Stimulated activated CD4-positive, alpha-beta T cell treated with anti-CD3 and anti-CD28 coated beads, Interleukin-15, amount 100 ng/mL, for 1 hour (primary cell): ENCODE measurements at regions not wholly inside any gene's neighbourhood (a gene's known extent, or its start where the extent isn't known, plus 50 kb on each side); places are given as distances from the start of the nearest gene placed in this dataset.
"Not testable (repeated sequence)": the region's sequence is repeated elsewhere in the genome, so short reads cannot be mapped to it uniquely, and the experiment has no call there.

Source experiments
- DNase-seq, 2 donors: peaks; one replicate each; pipeline ENCODE4 v3.0.0-alpha.2; 2020; ENCODE audit warnings: low read depth in 1 of 2, low spot score in 1 of 2

DNA sequence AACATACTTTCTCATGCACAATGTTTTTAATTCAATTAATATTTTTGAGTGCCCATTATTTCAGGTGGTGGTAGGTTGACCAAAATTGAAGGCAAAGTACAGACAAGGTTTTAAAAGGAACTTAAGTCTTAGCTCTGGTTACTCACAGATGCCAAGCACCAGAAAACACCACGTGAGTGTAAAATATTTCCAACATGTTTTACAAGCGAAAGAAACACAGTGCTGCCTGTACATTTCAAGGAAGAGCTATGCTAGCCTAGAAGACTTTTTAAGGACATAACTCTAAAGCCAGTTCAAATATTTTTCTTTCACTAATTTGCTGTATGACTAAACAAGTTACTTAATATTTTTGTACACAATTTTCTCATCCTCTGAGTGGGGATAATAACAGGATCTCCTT, 736.4 kb upstream of the GOT2 start:
- DNase-seq: no peak

DNA sequence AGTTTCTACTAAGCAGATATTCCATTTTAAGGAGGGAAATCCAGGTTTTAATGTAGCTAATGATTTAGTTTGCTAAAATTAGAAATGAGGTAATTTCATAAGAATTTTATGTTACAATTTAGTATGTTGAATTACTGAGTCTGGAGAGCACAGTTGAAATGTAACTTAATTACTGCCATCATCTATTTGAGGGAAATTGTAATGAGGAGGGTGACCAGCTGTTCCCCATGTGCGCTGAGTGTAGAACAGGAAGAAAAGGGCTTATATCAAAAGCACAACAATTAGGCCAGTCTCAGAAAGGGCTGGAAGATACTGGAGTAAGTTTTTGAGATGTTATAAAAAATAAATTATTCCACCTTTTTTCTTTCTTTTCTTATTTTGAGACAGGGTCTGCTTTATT, 735.1 kb upstream of the GOT2 start:
- no peak for DNase-seq

DNA sequence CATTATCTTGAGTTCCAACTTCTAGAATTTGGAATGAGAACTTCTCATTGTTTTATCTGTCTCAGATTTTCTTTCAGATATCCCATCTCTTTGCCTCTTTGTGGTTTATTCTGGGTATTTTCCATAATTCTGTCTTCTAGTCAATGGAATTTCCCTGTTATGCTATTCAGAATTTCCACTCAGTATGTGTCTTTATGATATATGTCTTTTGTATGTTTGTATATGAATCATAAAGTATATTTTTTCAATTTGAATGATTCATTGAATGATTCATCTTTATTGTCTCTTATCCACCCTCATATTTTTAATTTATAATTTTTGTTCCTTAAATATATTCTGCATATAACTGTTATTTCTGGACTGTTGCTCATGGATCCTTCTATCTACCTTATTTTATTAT, 729.7 kb upstream of the GOT2 start:
- DNase-seq: no peak

GRCh38 chr16:59459806-59460205, 725.7 kb upstream of the GOT2 start:
- DNase-seq: no peak

DNA sequence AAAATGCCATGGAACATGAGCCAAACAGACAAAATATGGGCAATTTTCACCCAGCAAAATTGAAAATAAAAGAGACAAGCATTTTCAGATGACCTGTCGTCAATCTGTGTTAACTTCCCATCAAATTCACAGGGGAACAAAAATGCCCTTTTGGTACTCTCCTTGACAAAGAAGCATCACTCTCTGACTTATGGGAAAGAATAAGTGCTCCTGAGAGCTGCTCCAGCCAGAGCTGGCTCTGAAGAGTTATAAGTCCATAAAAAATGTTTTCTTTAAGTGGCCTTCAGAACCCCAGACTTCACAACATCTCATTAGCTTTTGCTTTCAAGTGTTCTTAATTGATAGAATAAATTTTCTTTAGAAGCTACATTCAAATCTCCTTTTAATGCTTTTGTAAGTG, 721.4 kb upstream of the GOT2 start:
- DNase-seq: no peak

DNA sequence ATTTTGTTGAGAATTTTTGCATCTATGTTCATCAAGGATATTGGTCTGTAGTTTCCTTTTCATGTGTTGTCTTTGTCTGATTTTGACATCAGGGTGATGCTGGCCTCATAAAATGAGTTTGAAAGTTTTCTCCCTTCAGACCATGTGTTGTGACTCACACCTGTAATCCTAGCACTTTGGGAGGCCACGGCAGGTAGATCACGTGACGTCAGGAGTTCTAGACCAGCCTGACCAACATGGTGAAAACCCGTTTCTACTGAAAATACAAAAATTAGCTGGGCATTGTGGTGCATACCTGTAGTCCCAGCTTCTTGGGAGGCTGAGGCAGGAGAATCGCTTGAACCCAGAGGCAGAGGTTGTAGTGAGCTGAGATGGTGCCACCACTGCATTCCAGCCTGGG, 716.4 kb upstream of the GOT2 start:
- not testable (repeated sequence) for DNase-seq

- DNase-seq: no peak
Measured at GRCh38 chr16:59440502-59440901, 706.4 kb upstream of the GOT2 start.

- no peak for DNase-seq
Measured at GRCh38 chr16:59432896-59433295, 698.8 kb upstream of the GOT2 start.

GRCh38 chr16:59432276-59432675, 698.2 kb upstream of the GOT2 start:
- DNase-seq: no peak

GRCh38 chr16:59424714-59425273, 690.7 kb upstream of the GOT2 start:
- no peak for DNase-seq

GRCh38 chr16:59411961-59412841, 678.1 kb upstream of the GOT2 start:
- no peak for DNase-seq

- DNase-seq: no peak
Measured at GRCh38 chr16:59410451-59410850, 676.3 kb upstream of the GOT2 start.

GRCh38 chr16:59405802-59406201, 671.7 kb upstream of the GOT2 start:
- no peak for DNase-seq

DNA sequence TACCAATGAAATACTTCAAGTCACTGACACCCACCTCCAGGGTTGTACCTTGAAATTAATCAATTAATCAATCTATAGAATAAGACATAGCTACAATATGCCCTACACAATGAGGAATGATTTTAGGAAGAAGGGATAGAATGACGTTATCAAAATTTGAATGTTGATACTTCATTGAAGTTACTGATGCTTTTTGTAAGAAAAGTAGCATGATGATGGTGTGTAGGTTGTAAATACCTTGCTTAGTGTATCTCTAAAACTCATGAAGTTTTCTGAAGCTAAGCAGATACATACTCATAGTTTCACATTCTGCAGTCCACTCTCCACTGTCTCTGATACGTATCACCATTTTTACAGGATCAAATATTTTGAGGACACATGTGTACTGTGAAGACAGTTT, 670.4 kb upstream of the GOT2 start:
- DNase-seq: no peak

GRCh38 chr16:59400830-59401229, 666.7 kb upstream of the GOT2 start:
- no peak for DNase-seq

DNA sequence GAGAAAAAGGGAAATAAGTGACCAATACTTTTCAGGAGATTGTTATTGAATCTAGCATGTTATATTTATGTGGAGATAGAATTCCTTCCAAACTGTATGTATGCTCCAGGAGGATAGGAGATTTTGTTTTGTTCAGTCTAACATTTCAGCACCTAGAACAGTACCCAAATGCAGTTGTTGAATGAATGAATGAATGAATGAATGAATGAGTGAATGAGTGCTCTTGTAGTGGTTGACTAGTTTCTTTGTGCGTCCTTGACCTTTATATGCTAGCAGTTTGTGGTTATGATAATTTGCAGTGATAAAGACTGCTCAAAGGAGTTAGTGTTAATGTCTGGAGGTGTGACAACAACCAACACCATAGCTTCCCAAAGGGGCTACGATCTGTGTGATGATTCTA, 663.5 kb upstream of the GOT2 start:
- DNase-seq: no peak

- DNase-seq: no peak
Measured at GRCh38 chr16:59394526-59394925, 660.4 kb upstream of the GOT2 start.

GRCh38 chr16:59392911-59393310, 658.8 kb upstream of the GOT2 start:
- DNase-seq: no peak

DNA sequence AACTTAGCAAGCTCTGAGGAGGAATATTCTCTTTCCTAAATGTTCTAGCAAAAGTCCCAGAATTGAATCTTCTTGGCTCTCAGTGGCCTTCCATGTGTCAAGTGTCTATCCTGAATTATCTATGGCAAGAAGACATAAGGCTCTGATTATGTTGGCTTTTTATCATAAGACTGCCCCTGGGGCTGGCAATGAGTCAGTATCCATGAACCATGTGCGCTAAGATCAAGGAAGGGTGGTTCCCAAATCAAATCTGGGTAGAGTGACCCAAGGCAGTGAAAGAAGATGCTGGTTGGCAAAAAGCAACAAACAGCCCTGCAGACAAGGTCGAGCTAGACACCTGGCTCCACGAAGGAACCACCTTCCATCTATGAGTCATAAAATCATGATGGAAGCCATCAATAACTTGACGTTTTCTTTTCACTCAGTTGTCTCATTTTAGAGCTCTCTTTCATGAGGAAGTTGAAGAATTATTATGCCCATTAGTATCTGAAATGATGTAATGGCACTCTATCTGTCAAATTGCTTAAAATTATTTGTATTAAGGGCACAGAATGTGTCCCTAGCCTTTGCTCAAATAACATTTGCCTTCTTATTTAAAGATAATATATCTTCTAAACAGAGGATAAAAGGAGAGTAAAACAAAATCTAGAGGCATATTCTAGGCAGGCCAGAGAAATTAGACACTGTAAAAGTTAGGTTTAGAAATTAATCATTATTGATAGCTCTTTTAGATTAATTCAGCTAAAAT, 657.7 kb upstream of the GOT2 start:
- no peak for DNase-seq

DNA sequence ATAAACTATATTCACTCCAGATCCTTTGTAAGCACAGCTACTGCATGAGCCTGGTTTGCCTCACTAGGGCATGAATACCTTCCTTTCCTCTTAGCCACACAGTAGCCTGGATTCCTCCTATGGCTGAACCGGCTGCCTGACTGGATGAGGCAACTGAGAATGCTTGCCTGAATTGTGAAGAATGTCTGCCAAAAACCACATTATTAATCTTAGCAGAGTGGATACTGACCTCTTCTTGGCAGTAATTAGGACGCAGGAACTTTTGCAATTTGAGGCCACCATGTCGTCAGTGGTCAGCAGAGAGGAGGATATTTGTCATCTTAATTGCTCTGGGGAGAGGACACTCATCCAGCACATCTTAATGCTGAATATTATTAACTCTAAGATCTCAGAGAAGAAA, 651.8 kb upstream of the GOT2 start:
- no peak for DNase-seq

- DNase-seq: no peak
Measured at GRCh38 chr16:59385491-59385890, 651.4 kb upstream of the GOT2 start.

- no peak for DNase-seq
Measured at GRCh38 chr16:59373632-59374031, 639.5 kb upstream of the GOT2 start.
